Right hindlimb (tissue), 1 donor: ENCODE measurements at regions not wholly inside any gene's neighbourhood (a gene's known extent, or its start where the extent isn't known, plus 50 kb on each side); places are given as distances from the start of the nearest gene placed in this dataset.

Source experiments
- DNase-seq: peaks from one replicate; pipeline ENCODE4 v3.0.0-alpha.2; 2018

DNA sequence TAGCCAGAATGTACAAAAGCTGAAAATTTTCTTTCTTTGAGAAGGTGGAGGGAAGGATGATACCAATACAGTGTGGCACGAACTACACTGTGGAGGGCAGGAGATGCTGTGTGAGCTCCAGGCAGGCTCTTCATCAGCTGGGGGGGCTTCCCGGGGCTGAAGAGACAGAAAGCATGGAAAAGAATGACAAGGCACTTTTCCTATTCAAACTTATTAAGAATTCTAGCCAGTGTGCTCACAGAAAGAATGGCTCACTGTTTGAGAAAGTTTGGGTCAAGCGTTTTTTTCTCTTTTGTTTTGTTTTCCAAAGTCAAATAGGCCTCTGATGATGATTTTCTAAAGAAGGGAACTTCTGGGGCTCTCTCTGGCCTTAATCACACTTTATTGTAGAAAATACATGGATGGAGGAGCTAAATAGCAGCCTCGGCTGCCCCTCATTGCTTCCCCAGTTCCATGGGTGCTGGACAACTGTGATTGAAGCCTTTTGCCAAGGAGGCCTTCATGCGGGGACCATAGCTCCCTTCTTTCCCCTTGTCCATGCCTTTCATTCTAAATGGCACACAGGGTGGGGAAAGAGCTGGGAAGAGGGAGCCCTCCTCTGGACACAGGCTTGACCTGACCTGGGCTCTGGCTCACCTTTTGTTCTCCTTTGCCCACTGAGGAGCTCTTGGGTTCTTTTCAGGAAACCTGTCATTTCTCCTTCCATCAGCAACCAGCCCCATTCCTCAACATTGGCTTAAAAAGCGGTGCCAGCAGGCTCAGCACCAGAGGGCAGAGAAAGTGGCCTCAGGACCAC, 130.6 kb downstream of the TDRD15 start:
- DNase-seq, result no peak

DNA sequence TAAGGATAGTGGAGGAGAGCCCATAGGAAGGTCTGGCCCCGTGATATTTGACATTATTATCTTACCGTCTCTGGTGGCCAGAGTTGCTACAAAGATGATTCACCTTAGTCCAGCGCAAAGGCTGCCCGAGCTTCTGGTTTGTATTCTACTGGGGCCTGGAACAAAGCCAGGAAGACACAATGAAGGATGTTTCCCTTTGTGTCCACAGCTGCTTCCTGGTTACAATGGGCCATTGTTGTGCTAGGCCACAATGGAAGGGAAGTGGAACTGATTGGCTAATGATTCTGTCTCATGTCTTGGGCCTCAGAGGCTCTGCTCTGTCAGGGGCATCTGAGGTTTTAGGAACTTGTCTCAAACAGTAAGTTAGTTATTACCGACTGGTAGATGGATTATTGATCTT, 132.2 kb downstream of the TDRD15 start:
- DNase-seq, result peak; percentile 52

DNA sequence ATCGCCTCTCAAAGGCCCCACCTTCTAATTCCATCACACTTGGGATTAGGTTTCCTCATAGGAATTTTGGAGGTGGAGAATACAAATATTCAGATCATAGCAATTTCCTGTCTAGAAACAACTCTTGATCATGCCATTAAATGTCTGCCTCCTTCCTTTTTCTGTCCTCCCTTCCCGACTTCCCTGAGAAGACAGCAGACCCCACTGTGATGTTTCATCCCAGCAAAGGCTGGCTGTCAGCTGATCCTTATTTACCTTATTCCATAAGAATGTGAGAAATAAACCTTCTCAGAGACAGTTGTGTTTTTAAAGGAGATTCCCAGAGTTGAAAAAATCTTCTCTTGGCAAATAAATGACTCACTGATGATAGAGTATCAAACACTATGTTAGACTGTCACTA, 133.9 kb downstream of the TDRD15 start:
- DNase-seq, result no peak

DNA sequence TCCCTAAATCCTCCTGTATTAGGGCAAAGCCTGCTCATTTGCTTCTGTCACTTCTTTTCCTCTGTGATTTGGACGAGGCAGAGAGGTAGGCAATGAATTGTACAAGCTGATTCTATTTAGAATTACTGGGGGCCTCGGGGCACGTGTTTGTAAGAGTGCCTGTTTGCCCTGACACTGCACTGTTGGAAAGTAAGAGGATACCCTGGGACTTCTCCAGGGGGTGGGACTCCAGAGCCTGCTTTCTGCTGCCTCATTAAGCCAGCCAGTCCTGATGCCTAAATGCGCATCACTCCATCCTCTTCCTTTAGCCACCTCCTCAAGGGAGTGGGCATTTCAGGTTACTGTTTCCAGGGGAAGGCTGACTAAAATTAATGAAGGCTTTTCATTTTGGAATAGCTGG, 134.3 kb downstream of the TDRD15 start:
- DNase-seq, result no peak

DNA sequence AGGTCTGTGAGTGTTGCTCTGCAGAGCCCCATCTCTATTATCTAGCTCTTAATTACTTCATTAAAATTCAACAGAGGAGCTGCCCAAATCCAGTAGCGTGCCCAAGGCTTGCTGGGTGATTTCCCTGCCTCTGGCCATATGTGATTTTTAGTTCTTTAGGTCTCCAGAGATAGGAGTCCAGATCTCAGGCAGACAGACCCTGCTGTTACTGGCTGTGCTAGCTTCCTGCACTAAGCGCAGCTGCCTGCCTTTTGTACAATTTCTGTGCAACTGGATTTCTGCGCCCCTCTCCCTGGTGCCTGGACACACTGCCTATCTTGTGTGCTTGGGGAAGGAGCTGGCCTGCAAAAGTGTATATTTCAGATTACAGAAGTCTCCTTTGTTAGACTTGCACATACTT, 136.5 kb downstream of the TDRD15 start:
- DNase-seq, result no peak

DNA sequence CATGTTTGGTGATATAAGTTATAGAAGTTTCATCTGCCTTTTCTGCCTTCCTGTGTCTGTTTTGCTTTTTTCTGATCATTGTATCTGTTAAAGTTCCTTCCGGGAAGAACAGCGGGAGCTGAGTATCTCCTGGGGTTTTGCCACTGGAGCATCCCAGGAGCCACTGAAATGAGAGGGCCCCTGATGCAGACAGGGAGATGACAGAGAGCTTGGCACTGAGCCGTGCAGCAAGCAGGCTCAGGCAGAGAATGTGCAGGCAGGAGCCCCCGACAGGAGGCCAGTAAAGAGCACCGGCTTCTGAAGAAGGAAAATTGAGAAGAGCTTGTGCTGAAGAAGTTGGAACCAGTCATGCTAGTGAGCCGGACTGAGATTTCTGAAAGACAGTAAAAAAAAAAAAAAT, 137.8 kb downstream of the TDRD15 start:
- DNase-seq, result no peak

DNA sequence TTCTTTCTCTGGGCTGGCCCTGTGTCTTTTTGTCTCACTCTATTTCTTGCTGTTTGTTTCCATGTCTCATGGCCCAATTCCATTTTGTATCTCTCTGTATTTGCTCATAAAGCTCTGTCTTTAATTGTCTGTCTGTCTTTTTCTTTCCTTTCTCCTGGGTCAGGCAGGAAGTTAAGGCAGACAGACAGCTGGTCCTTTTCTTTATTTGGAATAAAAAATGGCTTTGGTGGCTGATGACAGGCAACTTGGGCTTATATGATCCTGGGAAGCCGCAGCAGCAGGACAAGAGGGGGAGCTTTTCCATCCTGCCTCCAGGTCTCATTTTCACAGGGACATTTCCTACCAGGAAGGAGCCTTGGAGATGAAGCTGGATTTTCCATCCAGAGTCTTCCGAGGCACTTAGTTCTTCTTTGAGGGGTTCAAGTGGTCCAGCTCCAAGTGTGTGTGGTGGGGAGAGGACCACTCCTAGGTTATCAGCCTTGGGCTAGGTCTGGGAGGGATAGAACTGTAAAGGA, 138.7 kb downstream of the TDRD15 start:
- DNase-seq, result no peak

DNA sequence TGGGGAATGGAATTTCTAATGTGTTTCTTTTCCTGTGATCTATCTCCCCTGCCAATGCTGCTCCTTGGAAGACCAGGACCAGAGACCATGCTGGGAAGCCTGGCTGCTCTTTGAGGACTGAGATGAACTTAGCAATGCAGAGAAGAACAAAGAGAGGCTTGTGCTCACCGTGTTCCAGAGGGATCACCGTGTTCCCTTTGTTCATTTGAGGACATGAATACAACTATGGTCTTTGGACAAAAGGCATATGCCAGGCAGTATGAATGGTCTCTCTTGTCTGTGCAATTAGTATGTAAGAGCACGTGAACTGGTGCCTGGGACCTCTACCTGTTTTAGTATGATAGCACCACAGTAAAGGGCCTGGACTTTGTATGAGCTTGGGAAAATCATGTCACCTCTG, 139.9 kb downstream of the TDRD15 start:
- DNase-seq, result no peak

DNA sequence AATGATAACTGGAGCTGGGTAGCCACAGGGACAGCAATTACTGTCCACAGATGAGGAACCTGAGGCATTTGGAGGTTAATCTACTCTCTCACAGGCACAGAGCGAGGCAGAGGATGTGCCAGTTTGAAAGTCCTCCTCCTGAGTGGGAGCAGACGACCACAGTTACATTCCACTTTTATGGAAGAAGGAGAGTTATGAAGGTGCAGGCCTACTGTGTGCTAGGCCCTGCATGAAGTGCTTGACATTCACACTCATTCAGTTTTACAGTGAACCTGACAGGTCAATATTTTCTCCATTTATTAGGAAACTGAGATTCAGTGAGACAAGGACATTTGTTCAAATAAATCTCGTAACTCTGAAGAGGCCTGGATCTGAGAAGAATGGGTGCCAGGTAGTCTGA, 142.0 kb downstream of the TDRD15 start:
- DNase-seq, result no peak

DNA sequence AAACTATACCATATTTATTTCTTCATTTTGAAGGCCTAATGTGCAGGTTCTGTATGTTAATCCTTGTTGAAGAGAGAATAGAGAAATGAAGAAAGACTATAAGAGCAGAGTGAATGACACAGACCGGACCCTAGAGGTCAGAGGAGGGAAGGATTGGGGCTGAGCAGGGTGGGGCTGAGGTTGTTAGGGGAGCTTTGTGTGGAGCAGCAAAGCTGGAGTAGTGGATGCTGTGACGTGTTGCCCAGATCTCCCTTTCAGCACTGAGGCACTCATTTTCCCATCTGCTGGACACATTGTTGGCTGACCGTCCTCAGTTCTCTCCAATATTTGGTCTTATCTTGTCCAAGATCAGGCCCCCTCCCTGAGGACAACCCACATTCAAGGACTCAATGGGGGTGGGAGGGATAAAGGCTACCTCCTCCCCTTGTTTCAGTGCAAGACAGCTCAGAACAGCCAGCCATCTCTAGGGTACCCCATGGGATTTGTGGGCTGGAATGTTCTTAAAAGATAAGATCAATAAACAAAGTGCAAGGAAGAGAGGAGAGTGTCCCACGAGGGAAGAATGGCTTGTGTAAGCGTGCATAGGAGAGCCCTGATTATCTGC, 143.6 kb downstream of the TDRD15 start:
- no peak for DNase-seq

DNA sequence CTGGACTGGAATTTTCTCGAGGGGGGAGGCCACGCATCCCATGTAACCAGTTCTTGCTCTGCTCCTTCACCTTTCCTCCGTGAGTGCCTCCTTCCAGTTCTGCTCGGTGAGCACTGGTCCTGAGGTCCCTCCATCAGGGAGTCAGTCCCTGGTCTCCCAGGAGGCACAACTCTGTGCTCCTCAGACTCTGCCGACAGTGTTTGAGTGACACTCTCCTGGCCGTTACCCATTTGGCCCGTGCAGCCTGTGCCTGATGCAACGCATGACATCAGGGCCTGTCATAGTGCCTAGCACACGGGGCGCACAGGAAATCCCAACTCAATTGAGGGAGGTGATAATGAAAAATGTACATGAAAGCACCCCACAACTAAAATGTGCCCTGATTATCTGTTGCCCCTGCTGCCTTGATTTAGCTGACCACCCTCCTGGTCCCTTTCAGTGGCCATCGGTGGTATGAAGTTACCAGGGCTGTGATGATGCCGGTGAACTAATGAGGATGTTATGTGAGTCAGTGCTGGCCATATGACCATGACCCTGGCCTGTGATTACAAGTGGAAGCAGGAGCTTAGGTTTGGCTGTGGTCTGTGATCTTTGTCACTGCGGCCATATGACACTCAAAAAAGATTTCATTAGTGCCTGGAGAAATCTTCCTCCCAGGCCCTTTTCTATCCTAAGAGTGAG, 144.6 kb downstream of the TDRD15 start:
- DNase-seq, result no peak

DNA sequence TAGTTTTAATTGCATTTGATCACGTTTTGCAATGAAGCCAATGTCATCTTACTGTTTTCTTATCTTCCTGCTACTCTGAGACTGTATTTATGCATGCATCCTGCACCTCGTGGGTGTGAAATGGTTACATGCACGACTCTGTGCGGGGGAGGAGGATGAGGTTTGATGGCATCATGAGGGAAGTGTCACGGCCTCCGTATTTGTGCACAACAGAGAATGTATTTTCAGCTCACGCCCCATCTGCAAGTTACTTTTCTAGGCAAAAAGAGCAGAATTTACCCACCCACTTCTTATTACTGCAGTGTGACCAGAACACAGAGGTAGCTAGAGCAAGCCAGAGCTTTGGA, 145.1 kb downstream of the TDRD15 start:
- no peak for DNase-seq

DNA sequence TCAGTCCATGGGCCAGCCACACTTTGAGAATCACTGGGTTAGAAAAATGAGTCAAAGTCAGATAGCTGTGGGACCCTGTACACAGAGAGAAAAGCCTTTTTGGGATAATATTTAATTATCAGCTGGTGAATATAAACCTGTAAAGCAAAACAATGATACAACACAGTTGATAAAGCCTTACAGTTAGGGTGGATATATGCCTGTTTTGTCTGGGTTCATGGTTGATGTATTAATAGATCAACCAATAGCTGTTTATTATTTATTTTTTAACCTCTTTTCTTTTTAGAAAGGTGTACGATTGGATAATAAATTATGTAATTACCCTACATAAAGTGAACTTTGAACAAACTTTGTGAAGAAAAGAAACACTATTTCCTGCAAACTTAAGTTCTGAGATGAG, 145.6 kb downstream of the TDRD15 start:
- DNase-seq, result no peak

DNA sequence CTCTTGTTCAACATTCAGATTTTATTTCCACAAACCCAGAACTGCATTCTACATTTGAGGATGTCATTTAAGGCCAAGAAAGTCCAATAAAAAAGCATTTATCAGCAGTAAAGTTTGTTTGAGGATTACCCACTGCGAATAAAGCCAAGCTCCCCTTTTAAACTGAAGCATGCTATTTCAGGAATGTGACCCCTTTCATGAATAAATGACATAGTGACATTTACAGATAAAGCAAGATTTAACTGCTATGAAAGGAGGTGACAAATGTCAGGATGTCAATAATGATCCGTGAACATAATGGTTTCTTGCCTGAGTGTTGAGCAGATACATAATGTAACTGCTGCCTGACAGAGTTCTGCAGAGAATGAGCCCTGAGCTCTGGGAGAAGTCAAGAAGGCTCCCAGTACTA, 146.3 kb downstream of the TDRD15 start:
- no peak for DNase-seq

DNA sequence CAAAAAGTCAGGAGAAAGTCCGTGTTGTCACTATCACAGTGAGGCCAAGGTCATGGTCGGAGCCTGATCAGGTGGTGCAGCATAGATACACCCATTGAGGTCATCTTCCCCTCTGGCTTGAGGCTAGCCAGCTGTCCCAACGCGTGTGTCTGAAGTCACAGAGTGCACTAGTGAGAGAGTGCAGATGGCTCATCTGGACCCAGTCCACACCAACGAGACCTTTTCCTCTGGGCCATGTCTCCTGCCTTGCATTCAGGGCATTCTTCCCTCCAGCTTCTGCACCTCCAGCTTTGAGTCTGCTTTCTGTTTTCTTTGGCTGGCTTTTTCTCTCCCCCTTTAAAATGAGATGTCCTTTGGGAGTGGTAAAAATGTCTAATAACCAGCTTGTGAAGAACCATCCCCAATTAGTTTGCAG, 146.9 kb downstream of the TDRD15 start:
- DNase-seq, result peak; percentile 40

DNA sequence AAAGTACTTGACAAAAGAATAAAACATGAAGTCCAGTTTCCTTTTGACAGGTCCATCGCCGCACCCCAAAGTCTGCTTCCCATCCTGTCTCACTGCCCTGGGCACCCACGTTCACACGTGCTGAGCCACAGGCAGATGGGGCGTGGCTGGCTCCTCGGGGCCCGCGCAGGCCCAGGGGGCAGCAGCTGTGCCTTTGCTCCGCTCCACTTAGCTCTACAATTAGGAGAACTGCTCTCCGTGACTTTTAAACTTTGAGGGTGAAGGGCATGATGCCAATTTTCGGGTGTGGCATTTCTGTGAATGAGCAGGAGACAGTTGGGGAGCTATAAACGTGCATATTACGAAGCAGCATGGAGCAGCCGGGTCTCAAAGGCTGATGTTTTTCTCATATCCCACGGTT, 152.4 kb downstream of the TDRD15 start:
- no peak for DNase-seq

DNA sequence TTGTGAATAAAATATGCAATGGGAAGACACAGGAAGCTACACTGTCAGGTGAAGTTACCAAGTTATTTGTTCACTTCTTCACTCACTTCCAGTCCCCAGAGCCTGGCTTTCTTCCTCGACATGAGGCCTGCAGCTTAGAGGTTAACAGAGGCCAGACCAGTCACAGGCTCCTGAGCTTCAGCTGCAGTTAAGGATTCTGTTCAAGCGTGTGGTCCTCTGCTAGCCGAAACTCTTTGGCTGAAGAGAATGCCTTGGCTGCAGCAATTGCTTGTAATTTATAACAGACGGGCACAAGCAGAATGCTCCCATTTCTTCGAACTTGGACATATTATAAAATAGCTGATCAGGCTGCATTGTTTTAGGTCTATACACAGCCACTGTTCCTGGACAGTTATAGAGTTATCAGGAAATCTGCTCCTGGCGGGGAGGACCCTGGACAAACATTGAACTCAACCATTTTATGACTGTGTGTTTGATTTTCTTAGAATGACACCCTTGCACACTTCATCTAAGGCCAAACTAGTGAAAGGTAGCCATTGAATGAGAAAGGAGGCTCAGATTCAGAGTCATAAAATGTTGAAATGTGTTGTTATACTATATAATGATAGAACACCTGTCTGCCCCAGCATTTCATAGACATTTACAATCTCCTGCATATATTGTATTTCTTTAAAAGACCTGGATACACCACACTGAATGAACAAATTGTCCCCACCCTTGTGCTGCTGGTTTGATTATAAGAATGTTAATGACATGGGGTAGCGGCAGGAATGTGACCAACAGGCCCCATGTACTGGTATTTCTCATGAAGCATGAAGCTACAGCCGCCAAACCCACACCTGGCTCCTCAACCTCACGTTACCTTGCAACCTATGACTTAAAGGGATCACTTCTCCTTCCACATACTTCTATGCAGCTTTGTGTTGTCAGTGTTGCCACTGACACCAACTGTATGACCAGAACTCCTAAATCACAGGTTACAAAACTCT, 153.6 kb downstream of the TDRD15 start:
- DNase-seq, result no peak

DNA sequence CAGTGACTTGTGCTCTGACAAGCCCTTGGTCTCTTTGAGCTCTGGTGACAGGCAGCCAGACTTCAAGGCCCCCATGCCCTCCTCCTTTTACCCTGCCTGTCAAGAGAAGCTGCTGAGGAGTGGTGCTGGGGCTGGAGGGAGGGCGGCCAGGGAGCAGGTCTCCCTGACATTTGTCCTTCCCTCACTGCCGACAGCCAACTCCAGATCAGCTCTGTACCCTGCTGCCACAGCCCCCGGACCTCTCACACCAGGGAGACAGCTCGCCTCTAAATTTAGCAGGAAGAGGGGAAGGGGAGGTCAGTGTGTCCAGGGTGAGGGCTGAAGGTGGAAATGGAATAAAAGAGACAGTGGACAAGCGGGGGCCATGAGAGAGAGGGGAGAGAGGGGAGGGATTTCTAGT, 155.8 kb downstream of the TDRD15 start:
- no peak for DNase-seq

DNA sequence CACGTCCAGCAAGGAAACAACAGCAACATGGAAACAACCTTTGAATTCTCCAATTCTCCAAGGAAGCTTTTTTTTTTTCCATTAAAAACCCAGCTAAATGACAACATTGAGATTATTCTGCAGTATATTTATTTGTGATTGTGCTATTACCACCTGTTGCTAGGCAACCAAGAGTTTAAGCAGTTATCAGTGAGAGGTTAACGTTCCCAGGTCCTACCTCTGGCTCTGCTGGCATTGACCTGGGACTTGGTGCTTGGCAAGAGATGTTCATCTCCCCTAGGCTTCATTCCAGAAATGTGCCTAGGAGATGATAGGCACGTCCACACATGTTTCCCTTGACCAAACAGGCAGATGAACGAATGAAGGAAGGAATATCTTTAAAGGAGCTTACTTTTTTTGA, 157.0 kb downstream of the TDRD15 start:
- no peak for DNase-seq

DNA sequence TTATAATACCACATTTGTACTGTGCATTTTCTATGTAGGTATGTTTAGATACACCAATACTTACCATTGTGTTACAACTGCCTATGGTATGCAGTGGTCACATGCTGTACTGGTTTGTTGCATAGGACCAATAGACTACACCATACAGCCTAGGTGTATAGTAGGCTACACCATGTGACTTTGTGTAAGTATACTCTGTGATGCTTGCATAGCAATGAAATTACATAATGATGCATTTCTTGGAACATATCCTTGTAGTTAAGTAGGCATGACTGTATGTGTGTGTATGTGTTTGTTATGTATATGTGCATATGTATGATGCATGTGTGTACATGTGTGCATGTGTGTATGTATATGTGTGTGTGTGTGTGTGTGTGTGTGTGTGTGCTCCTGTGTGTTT, 157.6 kb downstream of the TDRD15 start:
- no peak for DNase-seq

DNA sequence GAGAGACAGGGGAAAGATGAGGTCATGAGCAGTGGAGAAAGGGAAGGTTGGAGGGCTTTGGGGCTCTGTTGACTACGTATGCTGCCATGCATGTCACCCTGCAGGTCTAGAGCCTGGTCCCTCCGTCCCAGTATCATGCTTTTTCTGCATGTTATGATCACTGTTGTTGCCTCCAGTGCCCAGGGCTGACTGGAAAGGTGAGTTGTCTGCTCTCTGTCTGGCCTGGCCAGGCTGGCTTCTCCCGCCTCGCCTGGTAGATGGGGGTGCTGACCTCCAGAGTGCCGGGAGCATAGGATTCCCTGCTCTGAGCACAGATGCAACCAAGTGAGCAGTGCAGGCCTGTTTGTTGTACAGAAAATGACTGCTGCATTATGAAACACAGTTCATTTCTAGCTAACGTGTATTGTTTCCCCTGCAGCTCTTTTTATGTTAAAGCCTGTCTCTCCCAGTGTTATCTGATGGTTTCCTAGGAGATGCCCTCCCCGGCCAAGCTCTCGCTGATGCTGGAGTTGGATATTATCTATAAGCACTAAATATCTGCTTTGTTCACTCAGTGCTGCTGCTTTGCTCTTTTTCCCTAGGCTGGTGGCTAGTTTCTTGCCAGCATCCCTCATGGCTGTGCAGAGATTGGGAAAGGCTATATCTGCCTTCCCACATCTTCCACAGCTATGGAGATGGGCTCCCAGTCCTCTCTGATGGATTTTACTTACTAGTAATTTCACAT, 158.2 kb downstream of the TDRD15 start:
- DNase-seq, result no peak

DNA sequence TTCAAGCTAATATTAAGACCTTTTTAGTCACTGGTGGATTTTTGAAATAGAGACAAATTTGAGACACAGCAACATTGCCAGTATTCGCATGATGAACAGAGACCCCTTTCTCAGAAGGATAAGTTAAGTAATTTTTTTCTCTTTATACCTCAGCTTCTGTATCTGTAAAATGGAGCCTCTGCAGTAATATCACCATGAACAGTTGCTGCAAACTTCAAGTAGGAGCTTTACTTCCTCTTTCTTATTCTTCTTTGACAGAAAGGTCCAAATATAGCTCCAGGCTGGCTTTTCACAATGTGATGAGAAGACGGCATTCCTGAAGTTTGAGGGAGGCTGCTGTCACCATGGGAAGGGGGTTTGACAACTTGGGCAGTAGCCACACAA, 158.7 kb downstream of the TDRD15 start:
- DNase-seq, result no peak
